Liver (tissue), 3 donors: ENCODE measurements at regions not wholly inside any gene's neighbourhood (a gene's known extent, or its start where the extent isn't known, plus 50 kb on each side); places are given as distances from the start of the nearest gene placed in this dataset.

ENCODE experiments used
- ATF3 ChIP-seq: IDR thresholded peaks from 2 replicates; pipeline ENCODE4 v1.6.1; 2016; ENCODE audit warnings: antibody characterized with exemption
- CTCF ChIP-seq: fragments of 150-350 bp; IDR thresholded peaks from 2 replicates; pipeline ENCODE4 v1.5.1; 2017; ENCODE audit warnings: improper control_type of control experiment, low read depth, low read length; ENCODE audit not compliant: missing input control
- donor health status: healthy.
- donor health status: healthy.

GRCh38 chr11:22566293-22566692 is 59.3 kb downstream of the FANCF start:
- TF ChIP-seq CTCF (no peak), ATF3 (no peak)
